ENCODE measurements at regions not wholly inside any gene's neighbourhood (a gene's known extent, or its start where the extent isn't known, plus 50 kb on each side); places are given as distances from the start of the nearest gene placed in this dataset.

DNA sequence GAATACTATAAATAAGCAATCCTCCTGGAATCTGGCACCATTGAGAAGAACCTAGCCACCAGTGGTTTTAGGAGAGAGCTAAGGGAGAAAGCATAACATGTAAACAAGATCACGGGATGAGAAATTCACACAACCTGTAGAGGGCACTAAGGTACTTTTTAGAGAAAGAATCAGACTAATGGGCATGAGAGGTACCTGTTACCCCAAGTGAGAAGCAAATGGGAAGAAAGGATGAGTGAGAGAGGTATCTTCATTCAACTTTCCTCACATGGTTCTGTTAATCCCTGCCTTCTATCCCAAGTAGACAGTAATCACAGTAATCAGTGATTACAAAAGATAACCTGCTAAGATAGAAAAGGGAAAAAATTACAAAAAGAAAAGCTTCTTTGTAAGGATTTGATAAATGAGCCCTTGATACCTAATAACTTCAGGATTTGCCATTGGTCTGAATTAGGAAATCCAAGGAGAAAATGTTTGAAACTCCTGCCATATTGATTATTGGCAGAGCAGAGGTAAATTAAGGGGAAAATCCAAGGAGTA is 251.1 kb upstream of the ADGRL2 start:
- H3K4me2 ChIP-seq (ENCODE audit: low read length) = no peak overlapping the region
- H3K79me2 ChIP-seq (replicated peaks; ENCODE audit: insufficient read depth, low read length) = no peaks in the 10 kb centered on the region
- no peak overlapping the region for H3K9ac ChIP-seq (ENCODE audit: low read length)
- no peaks in the 10 kb centered on the region for H3K9me2 ChIP-seq (ENCODE audit: insufficient read depth, low read length)
- no peaks in the 10 kb centered on the region for H4K20me1 ChIP-seq (ENCODE audit: insufficient read depth)
- H3K36me3 ChIP-seq (ENCODE audit: insufficient read depth, low read length) = no peaks in the 10 kb centered on the region
- no peak overlapping the region for H3K27ac ChIP-seq (ENCODE audit: low read length)
- H3K4me3 ChIP-seq (ENCODE audit: low read length) = no peak overlapping the region
- H2AFZ ChIP-seq (ENCODE audit: low read depth, low read length) = no peak overlapping the region
- H3K9me3 ChIP-seq (ENCODE audit: low read length) = no peaks in the 10 kb centered on the region
- TF ChIP-seq EP300 (conservative IDR thresholded peaks at IDR 0.05; ENCODE audit: poor library complexity, severe bottlenecking) = no peak
- TF ChIP-seq POLR2AphosphoS5 (IDR thresholded peaks at IDR 0.05) = no peak
- no peak for TF ChIP-seq TAF1 (IDR thresholded peaks at IDR 0.05; ENCODE audit: low read depth)
- TF ChIP-seq, protein P1, sequence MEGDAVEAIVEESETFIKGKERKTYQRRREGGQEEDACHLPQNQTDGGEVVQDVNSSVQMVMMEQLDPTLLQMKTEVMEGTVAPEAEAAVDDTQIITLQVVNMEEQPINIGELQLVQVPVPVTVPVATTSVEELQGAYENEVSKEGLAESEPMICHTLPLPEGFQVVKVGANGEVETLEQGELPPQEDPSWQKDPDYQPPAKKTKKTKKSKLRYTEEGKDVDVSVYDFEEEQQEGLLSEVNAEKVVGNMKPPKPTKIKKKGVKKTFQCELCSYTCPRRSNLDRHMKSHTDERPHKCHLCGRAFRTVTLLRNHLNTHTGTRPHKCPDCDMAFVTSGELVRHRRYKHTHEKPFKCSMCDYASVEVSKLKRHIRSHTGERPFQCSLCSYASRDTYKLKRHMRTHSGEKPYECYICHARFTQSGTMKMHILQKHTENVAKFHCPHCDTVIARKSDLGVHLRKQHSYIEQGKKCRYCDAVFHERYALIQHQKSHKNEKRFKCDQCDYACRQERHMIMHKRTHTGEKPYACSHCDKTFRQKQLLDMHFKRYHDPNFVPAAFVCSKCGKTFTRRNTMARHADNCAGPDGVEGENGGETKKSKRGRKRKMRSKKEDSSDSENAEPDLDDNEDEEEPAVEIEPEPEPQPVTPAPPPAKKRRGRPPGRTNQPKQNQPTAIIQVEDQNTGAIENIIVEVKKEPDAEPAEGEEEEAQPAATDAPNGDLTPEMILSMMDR (IDR thresholded peaks at IDR 0.05; ENCODE audit: poor library complexity, severe bottlenecking) = no peak
- TF ChIP-seq, protein P2, sequence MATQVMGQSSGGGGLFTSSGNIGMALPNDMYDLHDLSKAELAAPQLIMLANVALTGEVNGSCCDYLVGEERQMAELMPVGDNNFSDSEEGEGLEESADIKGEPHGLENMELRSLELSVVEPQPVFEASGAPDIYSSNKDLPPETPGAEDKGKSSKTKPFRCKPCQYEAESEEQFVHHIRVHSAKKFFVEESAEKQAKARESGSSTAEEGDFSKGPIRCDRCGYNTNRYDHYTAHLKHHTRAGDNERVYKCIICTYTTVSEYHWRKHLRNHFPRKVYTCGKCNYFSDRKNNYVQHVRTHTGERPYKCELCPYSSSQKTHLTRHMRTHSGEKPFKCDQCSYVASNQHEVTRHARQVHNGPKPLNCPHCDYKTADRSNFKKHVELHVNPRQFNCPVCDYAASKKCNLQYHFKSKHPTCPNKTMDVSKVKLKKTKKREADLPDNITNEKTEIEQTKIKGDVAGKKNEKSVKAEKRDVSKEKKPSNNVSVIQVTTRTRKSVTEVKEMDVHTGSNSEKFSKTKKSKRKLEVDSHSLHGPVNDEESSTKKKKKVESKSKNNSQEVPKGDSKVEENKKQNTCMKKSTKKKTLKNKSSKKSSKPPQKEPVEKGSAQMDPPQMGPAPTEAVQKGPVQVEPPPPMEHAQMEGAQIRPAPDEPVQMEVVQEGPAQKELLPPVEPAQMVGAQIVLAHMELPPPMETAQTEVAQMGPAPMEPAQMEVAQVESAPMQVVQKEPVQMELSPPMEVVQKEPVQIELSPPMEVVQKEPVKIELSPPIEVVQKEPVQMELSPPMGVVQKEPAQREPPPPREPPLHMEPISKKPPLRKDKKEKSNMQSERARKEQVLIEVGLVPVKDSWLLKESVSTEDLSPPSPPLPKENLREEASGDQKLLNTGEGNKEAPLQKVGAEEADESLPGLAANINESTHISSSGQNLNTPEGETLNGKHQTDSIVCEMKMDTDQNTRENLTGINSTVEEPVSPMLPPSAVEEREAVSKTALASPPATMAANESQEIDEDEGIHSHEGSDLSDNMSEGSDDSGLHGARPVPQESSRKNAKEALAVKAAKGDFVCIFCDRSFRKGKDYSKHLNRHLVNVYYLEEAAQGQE (IDR thresholded peaks at IDR 0.05; ENCODE audit: borderline replicate concordance) = no peak
- TF ChIP-seq SMC3 (conservative IDR thresholded peaks at IDR 0.05; ENCODE audit: poor library complexity) = no peak
- no peak for TF ChIP-seq EZH2 (IDR thresholded peaks at IDR 0.05; ENCODE audit: borderline replicate concordance, insufficient read depth, low read length, poor library complexity, severe bottlenecking)
- TF ChIP-seq MXI1 (conservative IDR thresholded peaks at IDR 0.05; ENCODE audit: poor library complexity, severe bottlenecking) = no peak
- TF ChIP-seq RAD21 (conservative IDR thresholded peaks at IDR 0.05) = no peak
- no peaks in the 10 kb centered on the region for H3K27me3 ChIP-seq (ENCODE audit: insufficient read depth, low read depth, low read length)
- H3F3A ChIP-seq (ENCODE audit: insufficient read depth, low read length, poor library complexity, severe bottlenecking) = no peaks in the 10 kb centered on the region

DNA sequence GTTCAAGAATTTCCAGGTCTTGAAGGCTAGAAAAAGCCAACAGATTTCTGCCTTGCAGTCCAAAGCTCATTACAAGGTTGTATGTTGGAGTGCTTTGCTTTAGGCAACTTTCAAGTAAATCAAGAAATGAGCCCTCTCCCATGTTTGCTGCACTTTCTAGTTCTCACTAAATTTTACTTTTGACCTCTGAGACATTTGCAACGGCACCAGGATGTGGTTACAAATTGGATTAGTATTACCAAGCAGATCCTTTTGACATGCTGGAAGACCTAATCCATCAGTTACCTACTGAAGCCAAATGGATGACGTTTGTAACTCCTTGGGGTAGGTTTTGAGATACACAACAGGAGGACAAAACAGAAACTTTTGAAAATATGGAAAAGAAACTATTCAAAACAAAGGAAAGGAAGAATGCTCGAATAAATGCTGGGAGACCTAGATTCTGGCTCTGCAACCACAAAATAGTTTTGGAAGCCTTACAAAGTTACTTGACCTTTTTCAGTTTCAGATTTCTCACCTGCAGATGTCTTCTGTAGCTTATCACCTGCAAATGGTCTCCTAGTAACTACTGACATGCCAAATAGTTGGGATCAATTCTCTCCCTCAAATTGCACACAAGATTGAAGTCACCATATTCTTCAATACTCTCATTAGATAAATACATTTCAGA is 251.7 kb upstream of the ADGRL2 start:
- Histone ChIP-seq H3K36me3 (ENCODE audit: insufficient read depth, low read length) (no peaks in the 10 kb centered on the region), H3K79me2 (replicated peaks; ENCODE audit: insufficient read depth, low read length) (no peaks in the 10 kb centered on the region), H4K20me1 (ENCODE audit: insufficient read depth) (no peaks in the 10 kb centered on the region), H3K9me3 (ENCODE audit: low read length) (no peaks in the 10 kb centered on the region), H3K4me2 (ENCODE audit: low read length) (no peak overlapping the region), H3K9me2 (ENCODE audit: insufficient read depth, low read length) (no peaks in the 10 kb centered on the region), H3K4me3 (ENCODE audit: low read length) (no peak overlapping the region), H3K27me3 (ENCODE audit: insufficient read depth, low read depth, low read length) (no peaks in the 10 kb centered on the region), H3K27ac (ENCODE audit: low read length) (no peak overlapping the region), H2AFZ (ENCODE audit: low read depth, low read length) (no peak overlapping the region), H3K9ac (ENCODE audit: low read length) (no peak overlapping the region), H3F3A (ENCODE audit: insufficient read depth, low read length, poor library complexity, severe bottlenecking) (no peaks in the 10 kb centered on the region)
- TF ChIP-seq SMC3 (conservative IDR thresholded peaks at IDR 0.05; ENCODE audit: poor library complexity) = no peak
- TF ChIP-seq, protein P1 (IDR thresholded peaks at IDR 0.05; ENCODE audit: poor library complexity, severe bottlenecking) = no peak
- TF ChIP-seq POLR2AphosphoS5 (IDR thresholded peaks at IDR 0.05) = no peak
- TF ChIP-seq EZH2 (IDR thresholded peaks at IDR 0.05; ENCODE audit: borderline replicate concordance, insufficient read depth, low read length, poor library complexity, severe bottlenecking) = no peak
- TF ChIP-seq RAD21 (conservative IDR thresholded peaks at IDR 0.05) = no peak
- TF ChIP-seq, protein P2 (IDR thresholded peaks at IDR 0.05; ENCODE audit: borderline replicate concordance) = no peak
- TF ChIP-seq MXI1 (conservative IDR thresholded peaks at IDR 0.05; ENCODE audit: poor library complexity, severe bottlenecking) = no peak
- TF ChIP-seq TAF1 (IDR thresholded peaks at IDR 0.05; ENCODE audit: low read depth) = no peak
- no peak for TF ChIP-seq EP300 (conservative IDR thresholded peaks at IDR 0.05; ENCODE audit: poor library complexity, severe bottlenecking)

Measured in neural cell (in vitro differentiated cells).